RKO (cell line): ENCODE measurements at regions not wholly inside any gene's neighbourhood (a gene's known extent, or its start where the extent isn't known, plus 50 kb on each side); places are given as distances from the start of the nearest gene placed in this dataset.
"Not testable (repeated sequence)": the region's sequence is repeated elsewhere in the genome, so short reads cannot be mapped to it uniquely, and the experiment has no call there.

Experiments
- DNase-seq: peaks from one replicate; pipeline ENCODE4 v3.0.0-alpha.2; 2016; ENCODE audit warnings: low spot score

DNA sequence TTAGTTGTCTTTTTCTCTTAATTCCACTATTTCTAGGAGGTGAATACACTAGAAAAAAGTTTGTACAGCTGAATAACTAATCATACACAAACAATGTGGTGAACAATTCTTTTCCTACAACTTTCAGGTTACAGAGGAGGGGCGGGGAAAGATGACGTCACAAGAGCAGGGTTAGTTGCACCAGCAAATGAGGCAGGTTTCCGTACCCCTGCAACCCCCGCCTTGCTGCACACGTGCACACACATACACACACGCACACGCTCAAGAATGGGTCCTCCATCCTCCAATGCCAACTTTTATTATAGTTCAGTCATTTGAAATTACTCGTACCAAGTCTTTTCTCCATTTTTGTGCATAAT lies 122.8 kb downstream of the ARL4C start:
- DNase-seq: no peak

DNA sequence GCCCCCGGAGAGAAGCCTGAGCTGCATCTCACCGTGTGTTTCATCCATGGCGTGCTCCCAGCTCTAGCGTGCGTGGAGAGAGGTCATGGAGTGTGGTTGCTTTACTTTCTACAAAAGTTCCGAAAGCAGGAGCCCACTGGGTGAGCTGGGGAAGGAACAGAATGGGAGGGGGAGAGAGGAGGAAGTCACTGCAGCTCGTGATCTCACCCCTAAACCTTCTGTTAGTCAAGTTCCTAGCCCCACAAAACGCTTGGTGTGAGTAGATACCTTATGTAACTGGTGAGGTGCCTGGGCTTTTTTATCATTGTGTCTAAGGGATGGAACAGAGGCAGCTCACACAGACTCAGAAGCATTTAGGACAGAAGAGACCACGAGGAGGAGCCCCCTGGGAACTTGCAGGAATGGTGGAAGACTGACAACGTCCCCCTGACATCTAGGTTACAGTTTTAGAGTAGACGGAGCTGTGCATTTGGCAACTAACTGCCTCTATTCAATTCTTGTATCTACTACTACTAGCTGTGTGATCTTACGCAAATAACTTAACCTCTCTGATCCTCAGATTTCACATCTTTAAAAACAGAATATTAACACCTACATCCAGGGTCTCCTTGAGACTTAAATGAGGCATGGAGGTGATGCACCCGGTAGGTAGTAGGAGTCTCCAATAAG lies 123.3 kb downstream of the ARL4C start:
- DNase-seq: no peak

DNA sequence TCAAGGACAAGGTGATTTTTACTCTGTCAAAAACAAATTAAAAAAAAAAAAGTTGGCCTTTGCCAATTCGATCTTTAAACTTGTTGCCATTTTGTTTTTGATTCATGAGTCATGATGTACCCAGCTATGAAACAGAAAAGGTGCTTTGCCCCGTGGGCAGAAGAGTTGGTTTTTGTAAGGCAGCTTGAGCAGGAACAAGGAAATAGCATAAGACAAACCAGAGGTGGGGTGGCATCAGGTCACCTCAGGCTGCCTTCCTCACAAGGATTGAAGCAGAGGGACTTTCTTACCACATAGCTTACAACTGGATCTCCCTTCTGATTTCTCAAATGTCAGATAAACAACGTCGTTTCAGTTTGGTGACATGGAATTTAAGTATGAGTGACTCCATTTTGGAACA lies 123.8 kb downstream of the ARL4C start:
- DNase-seq: no peak

DNA sequence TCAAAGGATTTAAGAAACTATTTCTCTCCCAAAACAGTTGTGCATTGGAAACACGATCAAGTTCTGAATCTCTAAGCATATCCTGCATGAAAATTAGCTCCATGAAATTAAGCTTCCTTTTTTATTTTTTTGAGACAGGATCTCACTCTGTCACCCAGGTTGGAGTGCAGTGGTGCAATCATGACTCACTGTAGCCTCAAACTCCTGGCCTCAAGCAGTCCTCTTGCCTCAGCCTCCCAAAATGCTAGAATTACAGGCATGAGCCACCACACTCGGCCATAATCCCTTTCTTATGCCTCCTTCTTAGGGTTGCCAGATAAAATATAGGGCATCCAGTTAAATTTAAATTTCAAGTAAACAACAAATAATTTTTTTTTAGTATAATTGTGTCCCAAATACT lies 124.4 kb downstream of the ARL4C start:
- DNase-seq: no peak

DNA sequence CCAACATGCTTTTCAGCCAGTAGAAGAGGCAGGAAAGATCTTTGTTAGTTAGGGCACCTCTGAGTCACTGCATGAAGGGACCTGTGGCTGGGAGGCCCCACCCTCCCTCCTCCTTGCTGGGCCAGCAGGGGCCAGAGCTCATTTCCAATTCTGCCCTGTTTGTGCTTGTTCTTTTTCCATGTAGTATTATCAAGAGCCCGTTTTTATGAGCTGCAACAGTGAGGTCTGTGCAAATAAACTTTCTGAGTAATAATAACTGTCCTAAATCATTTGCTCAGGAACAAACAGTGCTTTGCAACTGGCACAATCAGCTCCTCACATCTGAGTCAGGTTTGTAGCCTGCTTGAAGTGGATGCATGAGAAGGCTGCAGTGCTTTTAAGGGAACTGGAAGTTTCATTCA lies 128.0 kb downstream of the ARL4C start:
- DNase-seq: no peak

DNA sequence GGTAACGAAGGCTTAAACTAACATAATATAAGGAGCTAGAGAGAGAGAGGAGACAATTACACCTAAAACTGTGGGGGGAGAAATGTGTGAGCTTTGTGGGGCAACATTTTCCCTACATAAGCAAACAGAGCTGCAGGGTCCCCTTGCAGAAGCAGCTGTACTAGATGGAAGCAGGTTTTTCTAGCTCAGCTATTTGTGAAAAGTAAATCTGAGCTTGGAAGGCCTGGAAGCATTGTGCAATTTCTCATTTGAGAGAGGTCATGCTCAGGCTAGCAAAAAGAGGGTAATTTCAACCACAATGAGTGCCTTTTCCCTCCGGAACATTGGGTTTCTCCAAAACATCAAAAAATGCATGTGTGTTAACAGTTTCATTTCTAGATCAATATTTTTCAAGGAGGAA lies 130.0 kb downstream of the ARL4C start:
- DNase-seq: no peak

DNA sequence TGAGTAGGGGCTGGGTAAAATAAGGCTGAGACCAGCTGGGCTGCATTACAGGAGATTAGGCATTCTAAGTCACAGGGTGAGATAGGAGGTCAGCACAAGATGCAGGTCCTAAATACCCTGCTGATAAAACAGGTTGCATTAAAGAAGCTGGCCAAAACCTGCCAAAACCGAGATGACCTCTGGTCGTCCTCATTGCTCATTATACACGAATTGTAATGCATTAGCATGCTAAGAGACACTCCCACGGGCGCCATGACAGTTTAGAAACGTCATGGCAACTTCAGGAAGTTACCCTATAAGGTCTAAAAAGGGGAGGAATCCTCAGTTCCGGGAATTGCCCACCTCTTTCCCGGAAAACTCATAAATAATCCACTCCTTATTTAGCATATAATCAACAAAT lies 132.2 kb downstream of the ARL4C start:
- no peak for DNase-seq

DNA sequence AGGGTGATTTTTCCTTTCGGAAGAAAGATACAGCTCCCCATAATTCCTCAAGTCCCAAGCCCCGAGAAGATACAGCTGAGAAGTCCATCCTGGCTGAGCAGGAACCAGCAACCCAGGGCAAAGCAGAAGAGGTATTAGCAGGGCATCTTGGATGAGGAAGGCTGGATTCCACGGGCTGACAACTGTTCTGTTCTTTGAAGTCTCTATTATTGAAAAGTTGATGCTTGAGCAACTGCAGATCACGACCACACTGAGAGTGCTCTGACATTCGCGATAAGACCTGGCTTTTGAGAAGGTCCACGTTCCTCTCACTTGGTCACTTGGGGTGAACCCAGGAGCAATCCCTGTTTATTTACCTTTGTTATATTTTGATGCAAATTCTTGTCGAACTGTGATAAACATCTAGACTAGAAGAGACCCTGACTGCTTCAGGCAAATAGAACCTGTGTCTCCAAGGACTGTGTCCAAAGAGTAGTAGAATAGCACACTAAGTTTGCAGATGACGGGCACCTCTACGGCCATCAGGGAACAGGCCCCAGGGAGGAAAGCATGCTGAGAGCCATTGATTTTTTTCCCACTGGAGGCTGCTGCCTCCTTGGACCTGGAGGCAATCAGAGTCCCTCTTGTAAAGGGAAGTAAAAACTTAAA lies 133.1 kb downstream of the ARL4C start:
- no peak for DNase-seq

DNA sequence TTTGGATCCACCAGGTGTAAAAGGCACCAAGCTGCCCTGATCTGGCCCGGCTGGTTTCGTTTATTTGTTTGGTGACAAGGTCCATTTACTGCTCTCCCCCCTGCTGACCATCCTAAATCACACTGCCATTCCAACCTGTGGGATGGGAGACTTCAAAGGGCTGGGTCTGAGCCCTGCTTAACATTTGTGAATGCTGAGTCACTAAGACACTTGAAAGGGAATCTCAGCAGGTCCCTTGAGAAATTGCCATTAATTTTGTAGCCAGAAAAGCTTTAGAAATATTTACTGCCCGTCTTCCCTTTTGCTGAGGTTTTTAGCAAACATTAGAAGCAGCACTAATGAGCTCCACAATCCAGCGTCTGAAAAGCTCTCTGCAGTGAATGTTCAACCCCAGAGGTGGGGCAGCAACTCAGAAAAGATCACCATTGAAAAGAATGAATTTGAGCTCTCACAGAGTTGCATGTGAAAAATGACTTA lies 133.8 kb downstream of the ARL4C start:
- no peak for DNase-seq

DNA sequence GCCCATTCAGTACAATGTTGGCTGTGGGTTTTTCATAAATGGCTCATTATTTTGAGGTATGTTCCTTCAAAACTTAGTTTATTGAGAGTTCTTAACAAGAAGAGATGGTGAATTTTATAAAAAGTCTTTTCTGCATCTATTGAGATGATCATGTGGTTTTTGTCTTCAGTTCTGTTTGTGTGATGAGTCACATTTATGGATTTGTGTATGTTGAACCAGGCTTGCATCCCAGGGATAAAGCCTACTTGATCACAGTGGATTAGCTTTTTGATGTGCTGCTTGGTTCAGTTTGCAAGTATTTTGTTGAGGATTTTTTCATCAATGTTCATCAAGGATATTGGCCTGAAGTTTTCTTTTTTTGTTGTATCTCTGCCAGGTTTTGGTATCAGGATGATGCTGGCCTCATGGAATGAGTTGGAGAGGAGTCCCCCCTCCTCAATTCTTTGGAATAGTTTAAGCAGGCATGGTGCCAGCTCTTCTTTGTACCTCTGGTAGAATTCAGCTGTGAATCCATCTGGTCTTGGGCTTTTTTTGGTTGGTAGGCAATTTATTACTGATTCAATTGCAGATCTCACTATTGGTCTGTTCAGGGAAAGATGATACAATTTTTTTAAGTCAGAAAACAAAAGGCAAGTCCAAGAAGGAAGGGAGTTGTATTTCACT lies 136.4 kb downstream of the ARL4C start:
- not testable (repeated sequence) for DNase-seq

DNA sequence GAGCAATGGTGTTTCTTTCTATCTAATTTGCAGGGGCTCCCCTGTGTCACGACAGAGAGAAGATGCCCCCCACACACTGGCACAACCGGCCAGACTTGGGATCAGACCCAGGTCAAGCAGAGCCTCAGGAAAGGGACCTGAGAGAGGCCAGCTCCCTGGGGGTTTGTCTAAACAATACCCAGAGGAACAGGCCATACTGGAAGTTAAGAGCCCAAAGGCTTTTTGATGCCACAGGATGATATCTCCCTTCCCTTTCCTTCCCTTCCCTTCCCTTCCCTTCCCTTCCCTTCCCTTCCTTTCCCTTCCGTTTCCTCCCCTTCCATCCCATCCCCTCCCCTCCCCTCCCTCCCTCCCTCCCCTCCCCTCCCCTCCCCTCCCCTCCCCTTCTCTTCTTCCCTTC lies 139.2 kb downstream of the ARL4C start:
- no peak for DNase-seq

DNA sequence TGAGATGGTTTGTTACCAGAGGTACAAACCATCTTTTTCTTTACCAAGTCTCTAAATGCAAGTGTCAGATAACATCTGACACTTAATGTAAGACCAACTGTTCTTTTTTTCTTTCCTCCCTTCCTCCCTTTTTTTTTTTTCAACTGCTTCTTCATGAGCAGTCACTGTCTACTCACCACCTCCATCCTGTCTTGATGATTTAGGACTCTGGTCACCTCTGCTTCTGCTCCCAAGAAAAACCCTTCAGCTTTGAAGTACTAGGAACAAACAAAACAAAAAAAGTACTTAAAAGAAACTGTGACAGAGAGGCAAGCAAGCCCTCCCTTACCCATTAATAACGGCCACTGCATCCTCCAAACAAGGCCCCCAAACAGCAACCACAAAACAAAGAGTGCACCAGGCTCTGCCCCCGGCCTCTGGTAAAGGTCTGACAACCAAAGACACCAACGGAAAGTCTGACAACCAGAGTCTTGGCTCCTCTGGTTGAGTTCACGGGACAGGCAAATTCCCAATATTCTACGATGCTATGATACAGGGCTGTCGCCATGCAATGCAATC lies 141.0 kb downstream of the ARL4C start:
- DNase-seq: no peak

DNA sequence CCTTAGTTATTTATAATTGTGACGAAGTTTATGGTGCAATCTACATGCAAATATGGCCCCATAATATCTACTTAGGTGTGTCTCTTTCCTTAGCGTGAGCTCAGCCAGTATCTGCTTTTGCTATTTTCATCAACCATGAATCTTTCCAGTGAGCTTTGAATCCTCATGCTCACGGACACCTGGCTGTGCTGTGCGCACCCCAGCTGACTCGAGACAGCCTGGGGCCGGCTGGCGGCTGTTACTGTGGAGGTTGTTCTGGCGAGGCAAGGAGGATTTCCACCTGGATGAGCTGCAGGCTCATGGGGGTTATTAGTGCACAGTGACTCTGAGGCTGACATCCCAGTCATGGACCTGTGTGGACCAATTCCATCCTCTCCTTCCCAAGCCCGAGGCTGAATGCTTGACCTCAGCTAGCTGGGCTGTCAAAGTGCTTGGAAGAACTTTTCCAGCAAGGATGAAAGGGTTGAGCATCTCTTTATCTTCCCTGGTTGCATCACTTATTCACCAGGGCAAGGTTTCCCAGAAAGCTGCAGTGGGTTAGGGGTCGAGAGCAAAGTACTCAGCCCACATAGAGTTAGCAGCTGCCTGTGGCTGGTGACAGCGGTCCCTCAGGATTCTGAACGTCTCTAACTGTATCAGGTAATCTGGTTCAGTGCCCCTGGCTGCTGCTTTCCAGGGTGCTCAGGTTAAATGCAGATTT lies 141.7 kb downstream of the ARL4C start:
- no peak for DNase-seq

DNA sequence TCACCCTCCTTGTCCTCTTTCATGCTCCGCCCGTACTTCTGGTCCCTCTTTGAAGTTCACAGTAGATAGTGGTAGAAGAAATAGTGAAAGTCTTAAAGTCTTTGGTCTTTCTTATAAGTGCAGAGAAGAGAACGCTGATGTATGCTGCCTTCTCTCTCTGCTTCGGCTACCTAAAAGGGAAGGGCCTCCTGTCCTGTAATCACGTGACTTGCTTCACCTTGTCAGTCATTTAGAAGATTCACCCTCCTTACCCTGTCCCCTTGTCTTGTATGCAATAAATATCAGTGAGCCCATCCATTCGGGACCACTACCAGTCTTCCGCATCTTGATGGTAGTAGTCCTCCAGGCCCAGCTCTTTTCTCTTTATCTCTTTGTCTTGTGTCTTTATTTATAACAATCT lies 144.6 kb downstream of the ARL4C start:
- no peak for DNase-seq

DNA sequence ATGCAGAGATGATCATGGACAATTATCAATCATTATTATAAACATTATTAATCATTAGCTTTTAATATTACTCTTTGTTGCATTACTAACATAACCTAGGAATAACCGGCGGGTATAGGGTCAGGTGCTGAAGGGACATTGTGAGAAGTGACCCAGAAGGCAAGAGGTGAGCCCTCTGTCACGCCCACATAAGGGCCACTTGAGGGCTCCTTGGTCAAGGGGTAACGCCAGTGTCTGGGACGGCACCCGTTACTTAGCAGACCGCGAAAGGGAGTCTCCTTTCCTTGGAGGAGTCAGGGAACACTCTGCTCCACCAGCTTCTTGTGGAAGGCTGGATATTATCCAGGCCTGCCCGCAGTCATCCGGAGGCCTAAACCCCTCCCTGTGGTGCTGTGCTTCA lies 145.0 kb downstream of the ARL4C start:
- not testable (repeated sequence) for DNase-seq

DNA sequence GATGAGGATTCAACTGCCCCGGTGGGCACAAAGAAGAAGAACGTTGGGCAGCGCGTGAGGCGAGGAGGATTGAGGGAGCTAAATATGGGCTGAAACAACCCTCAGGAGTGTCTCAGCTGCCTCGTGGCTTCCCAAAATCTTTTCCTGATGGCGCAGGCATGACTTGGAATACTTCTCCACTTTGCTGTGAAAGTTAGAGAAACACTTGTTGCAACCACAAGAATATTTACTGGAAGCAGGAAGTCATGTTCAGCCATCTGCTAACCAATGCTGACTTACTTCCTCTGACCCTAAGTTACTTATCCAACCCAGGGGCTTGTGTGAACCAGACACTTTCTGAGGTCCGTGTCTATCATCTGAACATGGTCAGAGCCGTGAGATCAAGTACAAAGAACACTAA lies 148.8 kb downstream of the ARL4C start:
- no peak for DNase-seq

DNA sequence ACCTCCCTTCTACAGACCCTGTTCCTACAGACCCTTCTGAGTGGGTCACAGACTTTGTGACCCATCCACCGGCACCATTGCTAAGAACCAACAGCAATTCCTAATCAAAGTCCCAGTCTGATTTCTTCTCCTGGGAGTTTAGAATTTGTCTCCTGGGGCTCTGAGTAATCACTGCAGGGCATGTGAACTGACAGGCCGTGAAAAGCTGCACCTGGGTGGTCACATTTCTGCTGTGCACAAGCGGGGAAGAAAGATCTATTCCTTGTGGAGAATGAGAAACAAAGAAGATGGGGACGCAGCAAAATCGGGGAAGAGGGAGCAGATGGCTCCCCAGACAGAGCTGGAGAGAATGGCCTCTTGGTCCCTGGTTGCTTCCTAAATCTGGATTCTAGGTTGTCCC lies 151.0 kb downstream of the ARL4C start:
- DNase-seq: no peak

DNA sequence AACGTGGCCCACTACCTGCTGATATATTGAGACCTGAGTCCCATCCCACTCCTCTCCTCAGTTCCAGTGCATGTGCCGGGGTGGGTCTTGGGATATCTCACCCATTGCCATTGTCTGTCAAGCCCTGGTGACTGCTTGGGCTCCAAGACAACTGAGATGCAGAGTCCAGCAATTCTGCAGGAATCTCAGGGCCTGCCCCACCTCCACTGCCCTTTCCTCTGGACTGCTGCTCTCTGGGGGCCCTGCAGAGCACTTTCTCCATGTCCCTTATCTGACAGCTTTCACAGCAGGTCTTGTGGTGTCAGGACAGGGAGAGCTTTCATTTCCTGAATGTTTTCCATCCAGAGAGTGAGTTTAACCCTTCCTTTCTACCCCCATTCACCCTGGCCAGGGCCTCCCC lies 152.9 kb downstream of the ARL4C start:
- DNase-seq: no peak

DNA sequence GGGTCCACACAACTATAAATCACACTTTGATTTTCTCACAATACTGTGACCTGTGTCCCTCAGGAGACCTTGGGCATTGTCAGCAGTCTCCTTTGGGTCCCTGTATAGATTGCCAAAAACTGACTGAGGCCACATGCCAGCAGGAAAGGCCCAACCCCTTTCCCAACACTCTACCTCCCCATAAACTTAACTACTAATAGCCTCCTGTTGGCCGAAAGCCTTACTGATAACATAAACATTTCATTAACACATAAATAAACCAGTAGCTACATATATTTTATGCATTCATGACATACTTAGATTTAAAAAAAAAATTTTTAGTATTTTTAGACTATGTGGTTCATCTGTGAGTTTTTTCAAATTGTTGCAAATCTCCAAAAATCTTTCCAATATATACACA lies 153.5 kb downstream of the ARL4C start:
- DNase-seq: no peak

DNA sequence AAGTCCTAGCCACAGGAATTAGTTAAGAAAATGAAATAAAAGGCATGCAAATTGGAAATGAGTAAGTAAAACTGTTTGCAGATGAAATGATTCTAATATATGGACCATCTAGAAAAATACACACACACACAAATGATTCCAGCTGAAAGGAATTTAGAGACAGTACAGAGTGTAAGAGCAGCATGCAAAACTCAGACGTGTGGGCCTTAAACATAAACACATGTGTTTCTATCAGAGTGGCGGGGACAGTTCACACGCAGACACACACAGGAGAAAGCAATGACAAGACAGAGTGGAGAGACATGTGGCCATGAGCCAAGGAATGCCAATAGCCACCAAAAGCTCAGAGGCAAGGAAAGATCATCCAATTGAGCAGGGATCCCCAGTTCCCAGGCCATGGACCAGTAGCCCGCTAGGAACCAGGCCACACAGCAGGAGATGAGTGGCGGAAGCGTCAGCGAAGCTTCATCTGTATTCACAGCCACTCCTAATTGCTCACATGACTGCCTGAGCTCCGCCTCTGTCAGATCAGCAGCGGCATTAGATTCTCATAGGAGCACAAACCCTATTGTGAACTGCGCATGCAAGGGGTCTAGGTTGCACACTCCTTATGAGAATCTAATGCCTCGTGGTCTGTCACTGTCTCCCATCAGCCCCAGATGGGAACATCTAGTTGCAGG lies 155.4 kb downstream of the ARL4C start:
- DNase-seq: no peak

DNA sequence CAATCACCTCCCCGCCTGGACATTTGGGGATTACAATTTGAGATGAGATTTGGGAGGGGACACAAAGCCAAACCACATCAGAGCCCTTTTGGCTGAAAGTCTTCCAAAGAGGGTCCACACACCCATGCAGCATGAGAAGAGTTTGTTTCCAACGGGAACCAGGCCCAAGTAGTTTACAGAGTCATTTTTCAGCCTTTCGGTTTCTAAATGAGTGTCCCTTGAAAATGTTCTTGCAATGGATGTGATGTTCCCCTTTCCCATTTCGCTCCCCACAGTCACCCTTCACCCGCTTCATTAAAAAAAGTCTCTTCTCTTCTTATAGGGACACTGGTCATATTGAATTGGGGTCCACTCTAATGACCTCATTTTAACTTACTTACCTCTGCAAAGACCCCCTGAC lies 157.4 kb downstream of the ARL4C start:
- DNase-seq: no peak

DNA sequence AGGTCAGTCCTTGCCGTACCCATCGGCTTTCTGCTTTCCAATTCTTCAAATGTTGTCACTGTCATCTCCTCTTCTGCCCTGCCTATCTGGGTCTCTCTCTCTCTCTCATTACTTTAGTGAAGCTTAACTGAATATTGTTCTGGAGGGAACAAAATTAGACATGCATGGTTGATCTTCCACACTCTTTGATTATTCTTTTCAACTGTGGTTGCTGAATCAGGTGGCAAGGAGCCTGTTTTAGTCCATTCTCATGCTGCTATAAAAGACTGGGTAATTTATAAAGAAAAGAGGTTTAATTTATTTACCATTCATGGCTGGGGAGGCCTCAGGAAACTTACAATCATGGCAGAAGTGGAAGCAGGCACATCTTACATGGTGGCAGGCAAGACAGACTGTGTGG lies 157.9 kb downstream of the ARL4C start:
- DNase-seq: no peak
